DND-41 (cell line): ENCODE measurements at regions not wholly inside any gene's neighbourhood (a gene's known extent, or its start where the extent isn't known, plus 50 kb on each side); places are given as distances from the start of the nearest gene placed in this dataset.

Experiments
- CTCF ChIP-seq: IDR thresholded peaks from 2 replicates; pipeline ENCODE4 v1.5.1; 2012; ENCODE audit warnings: borderline replicate concordance, low read length, moderate library complexity, mild to moderate bottlenecking; ENCODE audit not compliant: poor library complexity, severe bottlenecking; ENCODE audit errors: extremely low read depth
- EZH2 ChIP-seq: IDR thresholded peaks from 3 replicates; pipeline ENCODE4 v1.6.1; 2012; ENCODE audit warnings: borderline replicate concordance, low read depth, mild to moderate bottlenecking, moderate library complexity, low read length, inconsistent platforms; ENCODE audit not compliant: severe bottlenecking

GRCh38 chr7:94286111-94286510, 108.6 kb upstream of the COL1A2 start:
- TF ChIP-seq CTCF = no peak
- no peak for TF ChIP-seq EZH2
